Caco-2 (cell line): ENCODE measurements at regions not wholly inside any gene's neighbourhood (a gene's known extent, or its start where the extent isn't known, plus 50 kb on each side); places are given as distances from the start of the nearest gene placed in this dataset.

Experiments used
- BruUV-seq: library from RNA; stranded (reverse); fragments of 400-500 nt; replicated peaks from 2 replicates; lab custom pipeline; 2021; lab: Mats Ljungman, UMichigan
- CTCF ChIA-PET: fragments of 300-600 bp; sonication (Branson Sonifier 250); formaldehyde crosslinking; loops from one replicate; lab custom pipeline; 2022; ENCODE audit warnings: antibody characterized with exemption; lab: Charles Lee
- POLR2A ChIA-PET: fragments of 300-600 bp; sonication (Branson Sonifier 250); formaldehyde crosslinking; loops from one replicate; lab custom pipeline; 2022; ENCODE audit warnings: antibody characterized with exemption; lab: Charles Lee
- DNase-seq, 2 experiments: peaks; one replicate each; pipeline versions ENCODE4 v3.0.0 to v3.0.0-alpha.2; 2020 to 2022
- H3K27me3 ChIP-seq: replicated peaks from 2 replicates; pipeline ENCODE4 v1.6.0; 2011; ENCODE audit warnings: low read length; ENCODE audit not compliant: control insufficient read depth, insufficient read depth
- H3K36me3 ChIP-seq: 2 replicates; pipeline ENCODE4 v1.5.1; 2011; ENCODE audit warnings: low read length; ENCODE audit not compliant: control insufficient read depth, insufficient read depth
- H3K4me1 ChIP-seq: fragments of 250-450 bp; sonication (Bioruptor Pico); 2 replicates; pipeline ENCODE4 v1.5.1; 2020; ENCODE audit warnings: mild to moderate bottlenecking
- H3K4me3 ChIP-seq: 2 replicates; pipeline ENCODE4 v1.5.1; 2011; ENCODE audit warnings: low read depth, mild to moderate bottlenecking, control low read depth, low read length
- H3K9me3 ChIP-seq: fragments of 250-450 bp; sonication (Bioruptor Pico); 2 replicates; pipeline ENCODE4 v1.5.1; 2020; ENCODE audit warnings: mild to moderate bottlenecking, moderate library complexity
- H3K27ac Mint-ChIP-seq: one replicate; pipeline ENCODE4 v1.8.0; 2022; ENCODE audit warnings: mixed read lengths; ENCODE audit not compliant: unreplicated experiment
- H3K27me3 Mint-ChIP-seq: one replicate; pipeline ENCODE4 v1.8.0; 2022; ENCODE audit warnings: mixed read lengths; ENCODE audit not compliant: insufficient read depth, unreplicated experiment
- H3K36me3 Mint-ChIP-seq: one replicate; pipeline ENCODE4 v1.8.0; 2022; ENCODE audit warnings: mild to moderate bottlenecking, mixed read lengths; ENCODE audit not compliant: insufficient read depth, unreplicated experiment
- H3K4me1 Mint-ChIP-seq: one replicate; pipeline ENCODE4 v1.8.0; 2022; ENCODE audit warnings: low read depth, mixed read lengths; ENCODE audit not compliant: unreplicated experiment
- H3K4me3 Mint-ChIP-seq: one replicate; pipeline ENCODE4 v1.8.0; 2022; ENCODE audit warnings: mild to moderate bottlenecking, moderate library complexity, mixed read lengths; ENCODE audit not compliant: unreplicated experiment
- H3K9me3 Mint-ChIP-seq: one replicate; pipeline ENCODE4 v1.8.0; 2022; ENCODE audit warnings: mixed read lengths; ENCODE audit not compliant: unreplicated experiment
- CTCF ChIP-seq, 2 experiments: fragments of 200-600 bp in 1 of 2; IDR thresholded peaks; 1 replicate in 1 of 2; 2 replicates in 1 of 2; pipeline versions ENCODE4 v1.5.1 to v1.8.0; 2011 to 2022; ENCODE audit warnings: antibody characterized with exemption in 1 of 2, control low read depth in 1 of 2, inconsistent platforms in 1 of 2, low read depth in 1 of 2, low read length in 1 of 2, mild to moderate bottlenecking in 1 of 2, moderate library complexity in 1 of 2; ENCODE audit not compliant: insufficient read depth in 1 of 2, severe bottlenecking in 1 of 2, unreplicated experiment in 1 of 2
- intact Hi-C: fragments of 100-400 bp; cut with micrococcal nuclease; formaldehyde crosslinking; loops from one replicate; pipeline ENCODE4 v1.10.0; 2022; ENCODE audit not compliant: unreplicated experiment

- TF ChIP-seq CTCF (IDR thresholded peaks at IDR 0.05; ENCODE audit: insufficient read depth in 1 of 2, low read depth in 1 of 2, low read length in 1 of 2, severe bottlenecking in 1 of 2, unreplicated experiment in 1 of 2) = no peak
- Histone ChIP-seq H3K4me3 (no peak overlapping the region), H3K4me1 (no peaks in the 10 kb centered on the region), H3K9me3 (no peaks in the 10 kb centered on the region), H3K36me3 (no peaks in the 10 kb centered on the region), H3K27me3 (no peaks in the 10 kb centered on the region)
- Mint-ChIP-seq H3K27me3 (peaks cover 5% of the 10 kb centered on the region), H3K27ac (no peak overlapping the region), H3K36me3 (no peaks in the 10 kb centered on the region), H3K4me1 (no peaks in the 10 kb centered on the region), H3K9me3 (no peaks in the 10 kb centered on the region), H3K4me3 (no peak overlapping the region)
- ChIA-PET CTCF (no interaction called here), POLR2A (no interaction called here)
- no peak for DNase-seq
- BruUV-seq = no TSS peak
- intact Hi-C loops = no loop called here
These were observed 185.7 kb downstream of the BLID start for GRCh38 chr11:121930004-121930965.

- no peaks in the 10 kb centered on the region for H3K4me1 Mint-ChIP-seq
- DNase-seq = no peak
- H3K9me3 ChIP-seq = no peaks in the 10 kb centered on the region
- H3K4me1 ChIP-seq = no peaks in the 10 kb centered on the region
- H3K36me3 Mint-ChIP-seq = no peaks in the 10 kb centered on the region
- no peaks in the 10 kb centered on the region for H3K9me3 Mint-ChIP-seq
- peaks cover 2% of the 10 kb centered on the region for H3K27me3 Mint-ChIP-seq
- ChIA-PET POLR2A (no interaction called here), CTCF (no interaction called here)
- H3K27me3 ChIP-seq = no peaks in the 10 kb centered on the region
- no peak overlapping the region for H3K27ac Mint-ChIP-seq
- no peak overlapping the region for H3K4me3 ChIP-seq
- intact Hi-C loops = no loop called here
- no peak for TF ChIP-seq CTCF (IDR thresholded peaks at IDR 0.05; ENCODE audit: insufficient read depth in 1 of 2, low read depth in 1 of 2, low read length in 1 of 2, severe bottlenecking in 1 of 2, unreplicated experiment in 1 of 2)
- no peak overlapping the region for H3K4me3 Mint-ChIP-seq
- BruUV-seq = no TSS peak
- H3K36me3 ChIP-seq = no peaks in the 10 kb centered on the region
These were observed 186.4 kb downstream of the BLID start for GRCh38 chr11:121929581-121929980.

- H3K36me3 Mint-ChIP-seq = no peaks in the 10 kb centered on the region
- no peak overlapping the region for H3K4me3 Mint-ChIP-seq
- H3K27ac Mint-ChIP-seq = no peak overlapping the region
- intact Hi-C loops = no loop called here
- no peaks in the 10 kb centered on the region for H3K9me3 ChIP-seq
- H3K4me1 Mint-ChIP-seq = no peaks in the 10 kb centered on the region
- ChIA-PET CTCF (no interaction called here), POLR2A (no interaction called here)
- no peaks in the 10 kb centered on the region for H3K9me3 Mint-ChIP-seq
- H3K4me1 ChIP-seq = no peaks in the 10 kb centered on the region
- H3K27me3 ChIP-seq = no peaks in the 10 kb centered on the region
- BruUV-seq = no TSS peak
- TF ChIP-seq CTCF (IDR thresholded peaks at IDR 0.05; ENCODE audit: insufficient read depth in 1 of 2, low read depth in 1 of 2, low read length in 1 of 2, severe bottlenecking in 1 of 2, unreplicated experiment in 1 of 2) = no peak
- no peak for DNase-seq
- H3K27me3 Mint-ChIP-seq = peaks cover 2% of the 10 kb centered on the region
- H3K36me3 ChIP-seq = no peaks in the 10 kb centered on the region
- no peak overlapping the region for H3K4me3 ChIP-seq
These were observed 187.1 kb downstream of the BLID start for GRCh38 chr11:121928597-121929580.
